Limb (tissue), 2 donors: ENCODE measurements at regions not wholly inside any gene's neighbourhood (a gene's known extent, or its start where the extent isn't known, plus 50 kb on each side); places are given as distances from the start of the nearest gene placed in this dataset.

Experiments
- DNase-seq, 2 donors: peaks; one replicate each; pipeline ENCODE4 v3.0.0-alpha.2; 2016; ENCODE audit errors: extremely low spot score in 2 of 2

DNA sequence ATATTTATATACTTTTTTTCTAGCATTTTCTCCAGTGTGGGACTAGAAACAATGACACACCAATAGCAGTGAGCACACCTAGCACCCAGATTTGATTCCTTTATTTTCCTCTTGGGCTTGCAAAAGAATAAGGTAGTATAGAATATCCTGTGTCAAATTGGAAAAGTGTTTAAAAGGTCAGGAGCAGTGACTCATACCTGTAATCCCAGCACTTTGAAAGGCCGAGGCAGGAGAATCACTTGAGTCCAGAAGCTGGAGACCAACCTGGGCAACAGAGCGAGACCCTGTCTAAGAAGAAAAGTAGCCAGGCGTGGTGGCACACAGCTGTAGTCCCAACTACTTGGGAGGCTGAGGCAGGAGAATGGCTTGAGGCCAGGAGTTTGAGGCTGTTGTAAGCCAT, 53.8 kb upstream of the SGPP1 start:
- DNase-seq: no peak

DNA sequence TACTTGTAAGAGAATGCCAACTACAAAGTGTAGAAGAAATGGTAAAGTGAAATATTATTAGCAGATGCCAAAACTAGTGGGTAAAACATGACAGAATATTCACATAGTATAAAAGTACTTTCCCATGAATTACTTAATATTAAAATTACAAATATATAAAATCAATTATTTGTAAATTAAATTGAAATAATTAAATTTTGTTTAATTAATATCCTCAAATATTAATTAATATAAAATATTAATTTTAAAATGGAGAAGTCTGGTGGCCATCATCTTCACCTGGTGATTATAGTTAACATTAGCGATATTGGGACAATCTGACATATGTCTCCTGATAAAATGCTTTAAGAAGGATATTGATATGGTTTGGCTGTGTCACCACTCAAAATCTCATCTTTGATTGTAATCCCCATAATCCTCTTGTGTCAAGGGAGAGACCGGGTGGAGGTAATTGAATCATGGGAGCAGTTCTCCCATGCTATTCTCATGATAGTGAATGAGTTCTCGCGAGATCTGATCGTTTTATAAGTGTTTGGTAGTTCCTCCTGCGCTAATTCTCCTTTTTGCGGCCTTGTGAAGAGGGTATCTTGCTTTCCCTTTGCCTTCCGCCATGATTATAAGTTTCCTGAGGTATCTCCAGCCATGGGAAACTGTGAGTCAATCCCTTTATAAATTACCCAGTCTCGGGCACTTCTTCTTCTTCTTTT, 55.0 kb upstream of the SGPP1 start:
- DNase-seq: no peak

DNA sequence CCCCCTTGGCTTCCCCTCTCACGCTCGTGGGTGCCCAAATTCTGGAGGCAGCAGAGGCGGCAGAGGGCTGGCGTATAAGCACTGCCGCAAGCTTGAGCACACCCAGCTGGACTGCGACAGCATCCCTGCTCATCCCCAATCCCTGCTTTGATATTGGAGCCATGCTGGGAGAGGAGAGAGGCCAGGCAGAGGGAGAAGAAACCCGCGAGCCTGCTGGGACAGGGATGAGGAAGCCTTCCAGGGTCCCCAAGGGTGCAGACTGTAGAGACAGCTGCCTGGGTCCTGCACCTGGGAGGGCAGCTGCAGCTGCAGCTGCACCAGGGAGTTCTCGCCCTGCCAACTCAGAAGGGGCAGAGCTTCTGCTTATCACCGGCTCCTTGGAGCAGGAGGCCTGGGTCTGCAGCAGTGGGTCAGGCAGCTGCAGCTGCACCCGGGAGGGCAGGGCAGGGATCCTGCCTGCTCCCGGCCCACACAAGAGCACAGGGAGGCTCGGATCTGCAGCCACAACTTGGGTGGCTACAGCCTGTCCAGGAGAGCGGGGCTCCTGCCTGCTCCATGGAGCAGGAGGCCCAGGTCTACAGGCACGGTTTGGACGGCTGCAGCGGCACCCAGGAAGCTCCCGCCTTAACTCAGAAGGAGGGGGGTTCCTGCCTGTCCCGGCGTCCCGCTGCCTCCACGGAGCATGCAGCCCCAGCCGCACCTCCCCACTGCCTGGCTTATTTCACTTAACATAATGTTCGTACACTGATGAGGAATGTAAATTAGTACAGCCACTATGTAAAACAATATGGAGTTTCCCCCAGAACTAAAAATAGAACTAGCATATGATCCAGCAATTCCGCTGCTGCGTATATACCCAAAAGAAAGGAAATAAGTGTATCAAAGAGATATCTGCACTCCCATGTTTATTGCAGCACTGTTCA, 60.4 kb upstream of the SGPP1 start:
- peak in 1 of 2 donors; percentile 32 for DNase-seq

- no peak for DNase-seq
Observed at GRCh38 chr14:63793376-63793775, 59.4 kb upstream of the SYNE2 start.

- no peak for DNase-seq
Observed at GRCh38 chr14:63795532-63795931, 57.3 kb upstream of the SYNE2 start.

GRCh38 chr14:63800083-63800482, 52.7 kb upstream of the SYNE2 start:
- DNase-seq: no peak

DNA sequence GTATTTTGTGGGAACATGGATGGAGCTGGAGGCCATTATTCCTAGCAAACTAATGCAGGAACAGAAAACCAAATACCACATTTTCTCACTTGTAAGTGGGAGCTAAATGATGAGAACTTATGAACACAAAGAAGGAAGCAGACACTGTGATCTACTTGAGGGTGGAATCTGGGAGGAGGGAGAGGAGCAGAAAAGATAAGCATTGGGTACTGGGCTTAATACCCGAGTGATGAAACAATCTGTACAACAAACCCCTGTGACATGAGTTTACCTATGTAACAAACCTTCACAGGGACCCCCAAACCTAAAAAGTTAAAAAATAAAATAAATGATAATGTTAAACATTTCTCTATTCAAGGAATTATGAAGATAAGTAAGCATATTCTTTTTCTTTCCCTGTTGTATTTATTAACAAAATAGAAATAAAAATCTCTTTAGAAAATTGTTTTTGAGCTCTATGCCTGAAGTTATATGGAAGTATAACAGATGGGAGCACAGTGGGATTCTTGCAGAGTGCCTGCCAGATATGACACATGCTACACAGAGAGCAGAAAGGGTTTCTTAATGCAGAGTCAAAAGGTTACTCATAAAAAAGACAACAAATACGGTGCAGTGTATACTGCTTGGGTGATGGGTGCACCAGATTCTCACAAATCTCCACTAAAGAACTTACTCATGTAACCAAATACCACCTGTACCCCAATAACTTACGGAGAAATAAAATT, 52.0 kb upstream of the SYNE2 start:
- no peak for DNase-seq
